Nephron (organoid): ENCODE measurements at regions not wholly inside any gene's neighbourhood (a gene's known extent, or its start where the extent isn't known, plus 50 kb on each side); places are given as distances from the start of the nearest gene placed in this dataset.

ENCODE experiments used
- H3K27ac Mint-ChIP-seq, 3 experiments: 2 replicates each; pipeline ENCODE4 v1.8.0; 2020; ENCODE audit warnings: mixed read lengths in 3 of 3, mild to moderate bottlenecking in 2 of 3, moderate library complexity in 1 of 3
- H3K27me3 Mint-ChIP-seq: 2 replicates; pipeline ENCODE4 v1.8.0; 2021; ENCODE audit warnings: low read depth, mild to moderate bottlenecking, moderate library complexity, mixed read lengths
- H3K36me3 Mint-ChIP-seq: 2 replicates; pipeline ENCODE4 v1.8.0; 2020; ENCODE audit warnings: low read depth, mixed read lengths
- H3K4me1 Mint-ChIP-seq: 2 replicates; pipeline ENCODE4 v1.8.0; 2020; ENCODE audit warnings: mixed read lengths
- H3K4me3 Mint-ChIP-seq, 3 experiments: 2 replicates each; pipeline ENCODE4 v1.8.0; 2020; ENCODE audit warnings: mild to moderate bottlenecking in 3 of 3, mixed read lengths in 3 of 3, moderate library complexity in 2 of 3
- H3K9me3 Mint-ChIP-seq: 2 replicates; pipeline ENCODE4 v1.8.0; 2020; ENCODE audit warnings: mixed read lengths
- TF ChIP-seq, protein P1 (sequence below), 3 experiments: fragments of 200-600 bp; sonication (generic); IDR thresholded peaks; one replicate each; pipeline ENCODE4 v1.5.0; 2021; ENCODE audit warnings: antibody characterized with exemption in 3 of 3; ENCODE audit not compliant: unreplicated experiment in 3 of 3

DNA sequence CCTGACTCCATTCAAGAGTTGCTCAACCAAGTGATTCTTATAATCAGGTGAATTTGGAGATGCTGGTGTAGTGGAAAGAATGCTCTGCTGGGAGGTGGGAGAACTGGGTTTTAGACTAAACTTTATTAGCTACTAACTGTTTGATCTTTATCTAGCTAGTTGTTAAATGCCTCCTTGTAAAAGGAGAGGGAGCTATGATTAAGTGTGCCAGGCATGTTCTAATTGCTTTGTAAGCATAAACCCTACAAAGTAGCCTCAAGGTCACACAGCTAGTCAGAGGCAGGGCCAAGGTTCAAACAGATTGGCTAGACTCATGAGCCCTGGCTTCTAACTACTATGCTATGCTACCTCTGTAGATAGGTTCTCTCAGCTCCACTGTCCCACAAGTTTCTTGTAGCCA is 105.5 kb downstream of the NXPE2 start:
- Mint-ChIP-seq H3K9me3 (no peaks in the 10 kb centered on the region), H3K4me3 (no peak overlapping the region), H3K4me1 (peaks cover 4% of the 10 kb centered on the region), H3K27ac (no peak overlapping the region), H3K36me3 (no peaks in the 10 kb centered on the region), H3K27me3 (peaks cover 41% of the 10 kb centered on the region)
- TF ChIP-seq, protein P1, sequence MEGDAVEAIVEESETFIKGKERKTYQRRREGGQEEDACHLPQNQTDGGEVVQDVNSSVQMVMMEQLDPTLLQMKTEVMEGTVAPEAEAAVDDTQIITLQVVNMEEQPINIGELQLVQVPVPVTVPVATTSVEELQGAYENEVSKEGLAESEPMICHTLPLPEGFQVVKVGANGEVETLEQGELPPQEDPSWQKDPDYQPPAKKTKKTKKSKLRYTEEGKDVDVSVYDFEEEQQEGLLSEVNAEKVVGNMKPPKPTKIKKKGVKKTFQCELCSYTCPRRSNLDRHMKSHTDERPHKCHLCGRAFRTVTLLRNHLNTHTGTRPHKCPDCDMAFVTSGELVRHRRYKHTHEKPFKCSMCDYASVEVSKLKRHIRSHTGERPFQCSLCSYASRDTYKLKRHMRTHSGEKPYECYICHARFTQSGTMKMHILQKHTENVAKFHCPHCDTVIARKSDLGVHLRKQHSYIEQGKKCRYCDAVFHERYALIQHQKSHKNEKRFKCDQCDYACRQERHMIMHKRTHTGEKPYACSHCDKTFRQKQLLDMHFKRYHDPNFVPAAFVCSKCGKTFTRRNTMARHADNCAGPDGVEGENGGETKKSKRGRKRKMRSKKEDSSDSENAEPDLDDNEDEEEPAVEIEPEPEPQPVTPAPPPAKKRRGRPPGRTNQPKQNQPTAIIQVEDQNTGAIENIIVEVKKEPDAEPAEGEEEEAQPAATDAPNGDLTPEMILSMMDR (IDR thresholded peaks at IDR 0.05; ENCODE audit: unreplicated experiment in 3 of 3), result no peak

DNA sequence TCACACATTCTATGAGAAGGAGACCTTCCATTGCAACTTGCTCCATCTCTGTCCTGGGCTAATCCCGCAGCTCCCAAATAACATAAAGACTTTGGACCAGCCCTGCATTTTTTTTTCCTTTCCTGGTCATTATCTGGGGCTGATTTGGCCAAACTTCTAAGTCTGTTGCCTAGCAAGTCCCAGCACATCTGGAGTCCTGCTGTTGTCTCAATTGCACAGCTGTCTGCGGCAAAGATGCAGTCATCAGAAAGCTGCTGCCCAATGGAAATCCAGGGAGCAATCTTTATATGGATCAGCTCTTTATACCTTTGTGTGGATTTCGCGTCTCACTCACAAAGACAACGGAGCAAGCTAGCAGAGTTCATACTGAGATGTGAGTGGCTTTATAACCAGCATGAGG is 105.9 kb downstream of the NXPE2 start:
- H3K4me3 Mint-ChIP-seq, result no peak overlapping the region
- no peaks in the 10 kb centered on the region for H3K36me3 Mint-ChIP-seq
- peaks cover 4% of the 10 kb centered on the region for H3K4me1 Mint-ChIP-seq
- H3K27ac Mint-ChIP-seq, result no peak overlapping the region
- TF ChIP-seq, protein P1 (IDR thresholded peaks at IDR 0.05; ENCODE audit: unreplicated experiment in 3 of 3), result no peak
- peaks cover 37% of the 10 kb centered on the region for H3K27me3 Mint-ChIP-seq
- no peaks in the 10 kb centered on the region for H3K9me3 Mint-ChIP-seq

DNA sequence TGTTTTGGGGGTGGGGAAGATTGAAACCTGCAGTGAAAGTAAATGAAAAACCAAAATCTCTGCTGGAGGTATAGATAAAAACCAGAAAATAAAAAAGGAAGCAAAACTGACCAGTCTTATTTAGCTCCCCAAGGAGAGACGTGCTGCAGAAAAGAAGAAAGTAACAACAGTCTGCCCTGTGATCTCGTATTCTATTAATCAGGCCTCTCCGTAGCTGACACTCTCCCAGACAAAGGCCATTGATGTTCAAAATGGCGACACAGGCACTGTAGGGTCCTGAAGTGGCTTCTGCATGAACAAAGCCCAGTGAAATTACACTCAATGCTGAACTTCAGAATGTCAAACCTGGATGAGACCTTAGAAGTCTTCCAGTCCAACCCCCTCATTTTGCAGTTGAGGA is 106.6 kb downstream of the NXPE2 start:
- Mint-ChIP-seq H3K36me3 (no peaks in the 10 kb centered on the region), H3K27me3 (peaks cover 33% of the 10 kb centered on the region), H3K27ac (no peak overlapping the region), H3K4me1 (peaks cover 4% of the 10 kb centered on the region), H3K4me3 (no peak overlapping the region), H3K9me3 (no peaks in the 10 kb centered on the region)
- TF ChIP-seq, protein P1 (IDR thresholded peaks at IDR 0.05; ENCODE audit: unreplicated experiment in 3 of 3), result no peak

DNA sequence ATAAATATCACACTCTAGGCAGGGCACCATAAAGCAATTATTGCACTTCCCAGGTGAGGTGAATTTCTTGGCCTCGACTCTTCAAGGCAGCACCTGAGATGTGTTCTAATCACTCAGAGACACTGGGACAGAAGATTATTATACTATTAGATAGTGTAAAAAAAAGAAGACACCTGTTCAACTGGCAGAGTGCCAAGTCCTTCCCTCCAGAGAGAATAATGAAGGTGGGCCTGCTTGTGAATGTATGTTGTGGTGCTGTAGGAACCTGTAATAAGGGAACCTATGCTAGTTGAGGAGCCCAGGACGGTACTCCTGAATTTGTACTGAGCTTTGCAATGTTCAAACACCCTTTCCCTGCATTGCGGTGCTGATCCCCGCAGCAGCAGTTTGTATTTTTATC is 107.5 kb downstream of the NXPE2 start:
- H3K4me3 Mint-ChIP-seq, result no peak overlapping the region
- H3K36me3 Mint-ChIP-seq, result no peaks in the 10 kb centered on the region
- peaks cover 4% of the 10 kb centered on the region for H3K4me1 Mint-ChIP-seq
- TF ChIP-seq, protein P1 (IDR thresholded peaks at IDR 0.05; ENCODE audit: unreplicated experiment in 3 of 3), result no peak
- no peaks in the 10 kb centered on the region for H3K9me3 Mint-ChIP-seq
- H3K27ac Mint-ChIP-seq, result no peak overlapping the region
- peaks cover 24% of the 10 kb centered on the region for H3K27me3 Mint-ChIP-seq

DNA sequence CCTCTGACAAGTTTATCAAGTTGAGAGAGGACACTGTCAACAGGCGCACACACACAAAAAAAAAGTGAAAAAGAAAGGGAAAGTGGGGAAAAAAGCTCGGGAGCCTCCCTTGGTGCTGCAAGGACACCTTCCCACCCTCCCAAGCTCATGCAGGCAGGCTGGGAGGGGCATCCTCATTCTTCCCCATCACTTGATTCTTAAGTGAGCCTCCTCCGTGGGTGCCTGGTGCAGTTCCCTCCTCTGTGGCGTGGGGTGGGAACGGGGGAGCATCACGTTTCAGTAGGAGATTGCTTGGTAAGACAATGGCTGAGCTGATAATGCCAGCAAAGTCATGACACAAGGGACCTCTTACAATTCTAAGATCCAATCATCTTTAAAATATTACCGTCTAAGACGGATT is 108.8 kb downstream of the NXPE2 start:
- Mint-ChIP-seq H3K27ac (no peak overlapping the region), H3K27me3 (peaks cover 28% of the 10 kb centered on the region), H3K9me3 (peaks cover 3% of the 10 kb centered on the region), H3K4me3 (no peak overlapping the region), H3K4me1 (peaks cover 4% of the 10 kb centered on the region), H3K36me3 (no peaks in the 10 kb centered on the region)
- TF ChIP-seq, protein P1 (IDR thresholded peaks at IDR 0.05; ENCODE audit: unreplicated experiment in 3 of 3), result no peak

DNA sequence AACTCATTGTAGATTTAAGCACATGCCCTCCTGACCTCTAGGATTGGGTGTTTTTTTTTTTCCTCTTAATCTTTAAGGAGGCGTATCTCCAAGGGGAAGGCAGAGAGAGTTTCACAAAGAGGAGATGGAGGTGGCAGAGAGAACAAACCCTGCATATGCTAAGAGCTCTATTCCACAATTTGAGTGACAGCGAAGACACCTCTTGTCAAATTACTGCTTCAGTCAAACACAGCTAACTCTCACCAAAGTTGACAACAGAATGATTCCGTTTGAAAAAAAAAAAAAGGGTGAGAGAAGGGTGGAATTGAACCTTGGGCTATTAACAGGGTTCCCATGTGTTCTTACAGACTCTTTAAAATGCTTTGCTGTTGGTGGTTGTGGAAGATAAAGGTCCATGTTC is 112.6 kb downstream of the NXPE2 start:
- H3K4me3 Mint-ChIP-seq, result no peak overlapping the region
- H3K9me3 Mint-ChIP-seq, result peaks cover 3% of the 10 kb centered on the region
- no peaks in the 10 kb centered on the region for H3K4me1 Mint-ChIP-seq
- no peak overlapping the region for H3K27ac Mint-ChIP-seq
- H3K36me3 Mint-ChIP-seq, result no peaks in the 10 kb centered on the region
- H3K27me3 Mint-ChIP-seq, result peaks cover 23% of the 10 kb centered on the region
- TF ChIP-seq, protein P1 (IDR thresholded peaks at IDR 0.05; ENCODE audit: unreplicated experiment in 3 of 3), result no peak
